A549 (cell line): ENCODE measurements at regions not wholly inside any gene's neighbourhood (a gene's known extent, or its start where the extent isn't known, plus 50 kb on each side); places are given as distances from the start of the nearest gene placed in this dataset.

ENCODE experiments used
- ATAC-seq, 2 experiments: fragments of 200-7000 bp in 1 of 2; fragments of >200 bp in 1 of 2; cut with Nextera tagmentation in 1 of 2; cut with Tn5 transposase in 1 of 2; 3 replicates each; pipeline versions ENCODE4 v1.8.0 to v1.9.1; 2018 to 2020; ENCODE audit warnings: mild to moderate bottlenecking in 1 of 2, moderate library complexity in 1 of 2
- CTCF ChIA-PET: fragments of 300-600 bp; sonication (Branson Sonifier 250); formaldehyde crosslinking; extraction: SDS; loops from one replicate; lab custom pipeline; 2021; ENCODE audit warnings: antibody characterized with exemption, inconsistent platforms; lab: Yijun Ruan, JAX
- POLR2A ChIA-PET: fragments of 350-600 bp; formaldehyde crosslinking; extraction: SDS; loops from one replicate; lab custom pipeline; 2021; ENCODE audit warnings: antibody characterized with exemption, inconsistent platforms; lab: Yijun Ruan, JAX
- DNase-seq, 2 experiments: peaks; one replicate each; pipeline versions ENCODE4 v3.0.0 to v3.0.0-alpha.2; 2011 to 2016; ENCODE audit warnings: low read depth in 1 of 2, low spot score in 1 of 2
- FAIRE-seq: peaks from 2 replicates; lab custom pipeline; 2011; peaks lifted over from hg19 to GRCh38; lab: Jason Lieb, UNC
- H3K27ac ChIP-seq, 2 experiments: fragments of >200 bp; sonication (Bioruptor Twin); formaldehyde crosslinking; 3 replicates each; pipeline ENCODE4 v1.5.1; 2016 to 2017
- H3K4me1 ChIP-seq: fragments of >200 bp; sonication (Bioruptor Twin); formaldehyde crosslinking; 3 replicates; pipeline ENCODE4 v1.6.1; 2016
- H3K4me2 ChIP-seq: fragments of >200 bp; sonication (Bioruptor Twin); formaldehyde crosslinking; 3 replicates; pipeline ENCODE4 v1.6.1; 2016
- H3K4me3 ChIP-seq: fragments of >200 bp; sonication (Bioruptor Twin); formaldehyde crosslinking; 3 replicates; pipeline ENCODE4 v1.5.1; 2016
- H3K9me3 ChIP-seq: fragments of >200 bp; sonication (Bioruptor Twin); formaldehyde crosslinking; 3 replicates; pipeline ENCODE4 v1.6.1; 2016
- CHD2 ChIP-seq: fragments of 150-350 bp; IDR thresholded peaks from 2 replicates; pipeline ENCODE4 v1.6.1; 2014; ENCODE audit warnings: low read length; ENCODE audit not compliant: partially characterized antibody
- CHD4 ChIP-seq: fragments of 200-600 bp; sonication (generic); IDR thresholded peaks from 2 replicates; pipeline ENCODE4 v1.6.1; 2016; ENCODE audit warnings: antibody characterized with exemption, mild to moderate bottlenecking, borderline replicate concordance
- EHF ChIP-seq: fragments of 250-450 bp; sonication (Bioruptor Pico); IDR thresholded peaks from 2 replicates; pipeline ENCODE4 v1.5.0; 2020; ENCODE audit warnings: mild to moderate bottlenecking
- FOSB ChIP-seq: fragments of 250-450 bp; sonication (Bioruptor Pico); IDR thresholded peaks from 2 replicates; pipeline ENCODE4 v1.5.0; 2020; ENCODE audit warnings: mild to moderate bottlenecking, moderate library complexity
- FOXS1 ChIP-seq: fragments of 250-450 bp; sonication (Bioruptor Pico); IDR thresholded peaks from 2 replicates; pipeline ENCODE4 v1.5.0; 2020; ENCODE audit warnings: mild to moderate bottlenecking, moderate library complexity
- GATA3 ChIP-seq: IDR thresholded peaks from 2 replicates; pipeline ENCODE4 v1.6.1; 2012; ENCODE audit warnings: borderline replicate concordance
- HDAC2 ChIP-seq: fragments of 200-600 bp; sonication (generic); IDR thresholded peaks from 2 replicates; pipeline ENCODE4 v1.6.1; 2016
- HOXB13 ChIP-seq: fragments of 250-450 bp; sonication (Bioruptor Pico); IDR thresholded peaks from 2 replicates; pipeline ENCODE4 v1.5.0; 2020; ENCODE audit warnings: low read depth, mild to moderate bottlenecking, moderate library complexity
- HOXB5 ChIP-seq: fragments of 250-450 bp; sonication (Bioruptor Pico); IDR thresholded peaks from 2 replicates; pipeline ENCODE4 v1.5.0; 2020; ENCODE audit warnings: mild to moderate bottlenecking, moderate library complexity
- MAFK ChIP-seq: fragments of 450-650 bp; IDR thresholded peaks from 2 replicates; pipeline ENCODE4 v1.6.1; 2014; ENCODE audit not compliant: partially characterized antibody
- MYC ChIP-seq: IDR thresholded peaks from 2 replicates; pipeline ENCODE4 v1.6.1; 2012; ENCODE audit warnings: mild to moderate bottlenecking, inconsistent platforms, low read length, improper control_type of control experiment, borderline replicate concordance
- NFE2L2 ChIP-seq: fragments of 150-350 bp; conservative IDR thresholded peaks from 2 replicates; pipeline ENCODE4 v1.6.1; 2014; ENCODE audit warnings: low read length
- NPAS2 ChIP-seq: fragments of 250-450 bp; sonication (Bioruptor Pico); IDR thresholded peaks from 2 replicates; pipeline ENCODE4 v1.8.0; 2022; ENCODE audit warnings: mild to moderate bottlenecking, moderate library complexity, borderline replicate concordance
- POLR2A ChIP-seq: IDR thresholded peaks from 2 replicates; pipeline ENCODE4 v1.6.1; 2012; ENCODE audit warnings: mild to moderate bottlenecking, low read length
- RCOR1 ChIP-seq: fragments of 150-350 bp; IDR thresholded peaks from 2 replicates; pipeline ENCODE4 v1.6.1; 2014; ENCODE audit warnings: antibody characterized with exemption, low read length, low read depth
- SREBF2 ChIP-seq: fragments of 450-650 bp; IDR thresholded peaks from 2 replicates; pipeline ENCODE4 v1.6.1; 2014; ENCODE audit warnings: mild to moderate bottlenecking, moderate library complexity
- USF2 ChIP-seq: fragments of 450-650 bp; IDR thresholded peaks from 2 replicates; pipeline ENCODE4 v1.6.1; 2014; ENCODE audit warnings: antibody characterized with exemption
- ZC3H11A ChIP-seq: fragments of 450-650 bp; IDR thresholded peaks from 2 replicates; pipeline ENCODE4 v1.6.1; 2014; ENCODE audit warnings: antibody characterized with exemption, mild to moderate bottlenecking
- WGBS: methylation state at CpG from one replicate; pipeline ENCODE4 v1.1.6; 2017; ENCODE audit errors: missing lambda C conversion rate; 5-methylcytosine and 5-hydroxymethylcytosine counted together
- TF ChIP-seq, protein P1 (sequence below): fragments of 250-450 bp; sonication (Bioruptor Pico); IDR thresholded peaks from 2 replicates; pipeline ENCODE4 v1.5.0; 2020; ENCODE audit warnings: low read depth, mild to moderate bottlenecking, moderate library complexity
- TF ChIP-seq, protein P2 (sequence below): IDR thresholded peaks from 2 replicates; pipeline ENCODE4 v1.6.1; 2012; ENCODE audit warnings: low read depth, borderline replicate concordance
- TF ChIP-seq, protein P3 (sequence below): IDR thresholded peaks from 2 replicates; pipeline ENCODE4 v1.6.1; 2012

- no peak for ATAC-seq
- 3% methylated on average over 3 of the region's 3 CpGs for WGBS
- Histone ChIP-seq H3K27ac (no peak overlapping the region), H3K4me3 (no peak overlapping the region), H3K4me1 (no peaks in the 10 kb centered on the region), H3K4me2 (no peak overlapping the region), H3K9me3 (no peaks in the 10 kb centered on the region)
- ChIA-PET CTCF (interaction anchor here (1.6 kb wide), 2 partner anchors 16 to 409 kb away, joined by 3 to 11 read pairs; no protein-coding TSS in a partner anchor), POLR2A (no interaction called here)
- DNase-seq, result peak in 1 of 2 experiments; percentile 11
- no peak for FAIRE-seq
- no peak for TF ChIP-seq CHD4
- TF ChIP-seq NPAS2 (CRISPR knock-in tag), result no peak
- no peak for TF ChIP-seq HOXB13 (CRISPR knock-in tag)
- no peak for TF ChIP-seq USF2
- no peak for TF ChIP-seq ZC3H11A
- TF ChIP-seq SREBF2, result no peak
- TF ChIP-seq, protein P1, sequence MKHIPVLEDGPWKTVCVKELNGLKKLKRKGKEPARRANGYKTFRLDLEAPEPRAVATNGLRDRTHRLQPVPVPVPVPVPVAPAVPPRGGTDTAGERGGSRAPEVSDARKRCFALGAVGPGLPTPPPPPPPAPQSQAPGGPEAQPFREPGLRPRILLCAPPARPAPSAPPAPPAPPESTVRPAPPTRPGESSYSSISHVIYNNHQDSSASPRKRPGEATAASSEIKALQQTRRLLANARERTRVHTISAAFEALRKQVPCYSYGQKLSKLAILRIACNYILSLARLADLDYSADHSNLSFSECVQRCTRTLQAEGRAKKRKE (CRISPR knock-in tag), result no peak
- no peak for TF ChIP-seq EHF (CRISPR knock-in tag)
Observed at GRCh38 chr21:28336314-28336713, 656.4 kb downstream of the LTN1 start.

DNA sequence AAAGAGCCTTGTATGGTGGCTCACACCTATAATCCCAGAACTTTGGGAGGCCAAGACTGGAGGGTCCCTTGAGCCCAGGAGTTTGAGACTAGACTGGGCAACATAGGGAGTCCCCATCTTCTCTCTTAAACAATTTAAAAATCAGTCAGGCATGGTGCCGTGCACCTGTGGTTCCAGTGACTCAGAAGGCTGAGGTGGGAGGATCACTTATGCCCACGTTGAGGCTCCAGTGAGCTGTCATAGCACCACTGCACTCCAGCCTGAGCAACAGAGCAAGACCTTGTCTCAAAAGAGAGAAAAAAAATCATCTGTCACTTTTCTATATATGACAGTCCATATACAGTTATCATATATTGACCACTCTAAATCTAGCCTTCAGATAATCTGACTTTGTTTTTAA, 658.3 kb downstream of the LTN1 start:
- H3K27ac ChIP-seq, result no peak overlapping the region
- CTCF ChIA-PET, result no interaction called here

DNA sequence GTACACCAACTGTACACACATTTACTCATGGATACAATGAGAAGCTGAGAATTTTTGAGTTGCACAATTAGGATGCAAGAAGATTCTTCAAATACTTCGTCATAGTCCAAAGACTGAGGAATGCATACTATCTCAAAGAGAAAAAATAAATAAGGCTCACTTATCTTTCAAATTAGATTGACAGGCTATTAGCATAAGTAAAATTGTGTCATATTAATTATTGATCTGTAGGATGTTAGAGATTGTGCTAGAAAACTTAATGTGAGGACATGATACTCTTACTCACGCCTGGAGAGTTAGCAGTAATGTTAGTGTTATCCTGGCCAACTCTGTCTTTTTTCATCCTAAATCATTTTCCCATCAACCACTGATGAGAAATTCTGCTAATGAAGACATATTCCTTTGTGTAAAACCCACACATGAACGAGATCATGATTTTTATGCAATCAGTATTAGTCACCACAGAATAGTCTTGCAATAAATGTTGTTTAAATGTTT, 659.0 kb downstream of the LTN1 start:
- ATAC-seq (no peak), DNase-seq (no peak), FAIRE-seq (no peak)
- Histone ChIP-seq H3K4me3 (no peak overlapping the region), H3K4me1 (no peaks in the 10 kb centered on the region), H3K9me3 (no peaks in the 10 kb centered on the region), H3K27ac (no peak overlapping the region), H3K4me2 (no peak overlapping the region)
- WGBS, result 1% methylated on average over 3 of the region's 3 CpGs
- POLR2A ChIA-PET, result interaction anchor here (0.5 kb wide), 1 partner anchor 686 kb away, joined by 6 read pairs; the partner anchor contains the start of gene RWDD2B
- TF ChIP-seq HDAC2 (no peak), NPAS2 (CRISPR knock-in tag) (no peak), SREBF2 (no peak), NFE2L2 (no peak), FOSB (CRISPR knock-in tag) (no peak), GATA3 (no peak), FOXS1 (no peak), MYC (no peak), POLR2A (no peak), HOXB5 (CRISPR knock-in tag) (no peak), RCOR1 (no peak)
- TF ChIP-seq, protein P2, sequence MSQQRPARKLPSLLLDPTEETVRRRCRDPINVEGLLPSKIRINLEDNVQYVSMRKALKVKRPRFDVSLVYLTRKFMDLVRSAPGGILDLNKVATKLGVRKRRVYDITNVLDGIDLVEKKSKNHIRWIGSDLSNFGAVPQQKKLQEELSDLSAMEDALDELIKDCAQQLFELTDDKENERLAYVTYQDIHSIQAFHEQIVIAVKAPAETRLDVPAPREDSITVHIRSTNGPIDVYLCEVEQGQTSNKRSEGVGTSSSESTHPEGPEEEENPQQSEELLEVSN, result no peak
- TF ChIP-seq, protein P3, sequence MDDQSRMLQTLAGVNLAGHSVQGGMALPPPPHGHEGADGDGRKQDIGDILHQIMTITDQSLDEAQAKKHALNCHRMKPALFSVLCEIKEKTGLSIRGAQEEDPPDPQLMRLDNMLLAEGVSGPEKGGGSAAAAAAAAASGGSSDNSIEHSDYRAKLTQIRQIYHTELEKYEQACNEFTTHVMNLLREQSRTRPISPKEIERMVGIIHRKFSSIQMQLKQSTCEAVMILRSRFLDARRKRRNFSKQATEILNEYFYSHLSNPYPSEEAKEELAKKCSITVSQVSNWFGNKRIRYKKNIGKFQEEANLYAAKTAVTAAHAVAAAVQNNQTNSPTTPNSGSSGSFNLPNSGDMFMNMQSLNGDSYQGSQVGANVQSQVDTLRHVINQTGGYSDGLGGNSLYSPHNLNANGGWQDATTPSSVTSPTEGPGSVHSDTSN, result no peak
- TF ChIP-seq, protein P1 (CRISPR knock-in tag), result no peak
- CTCF ChIA-PET, result no interaction called here

More for the DNA sequence above, 658.3 kb downstream of the LTN1 start:
- 6% methylated on average over 2 of the region's 2 CpGs for WGBS
- Histone ChIP-seq H3K9me3 (no peaks in the 10 kb centered on the region), H3K4me3 (no peak overlapping the region), H3K4me1 (no peaks in the 10 kb centered on the region), H3K4me2 (no peak overlapping the region)
- DNase-seq (no peak), FAIRE-seq (no peak), ATAC-seq (no peak)
- TF ChIP-seq HOXB5 (CRISPR knock-in tag), result no peak
- TF ChIP-seq MAFK, result no peak
- no peak for TF ChIP-seq CHD2
- TF ChIP-seq NFE2L2, result no peak
- POLR2A ChIA-PET, result no interaction called here
